Activated T-cell treated with anti-CD3 and anti-CD28 coated beads for 24 hours (primary cell): ENCODE measurements at regions not wholly inside any gene's neighbourhood (a gene's known extent, or its start where the extent isn't known, plus 50 kb on each side); places are given as distances from the start of the nearest gene placed in this dataset.
"Not testable (repeated sequence)": the region's sequence is repeated elsewhere in the genome, so short reads cannot be mapped to it uniquely, and the experiment has no call there.

Experiments used
- DNase-seq: peaks from one replicate; pipeline ENCODE4 v3.0.0-alpha.2; 2020; ENCODE audit warnings: low read depth

GRCh38 chr2:175872721-175873120, 129.3 kb downstream of the LNPK start:
- no peak for DNase-seq

- DNase-seq, result no peak
Observed at GRCh38 chr2:175872005-175872348, 130.1 kb downstream of the LNPK start.

DNA sequence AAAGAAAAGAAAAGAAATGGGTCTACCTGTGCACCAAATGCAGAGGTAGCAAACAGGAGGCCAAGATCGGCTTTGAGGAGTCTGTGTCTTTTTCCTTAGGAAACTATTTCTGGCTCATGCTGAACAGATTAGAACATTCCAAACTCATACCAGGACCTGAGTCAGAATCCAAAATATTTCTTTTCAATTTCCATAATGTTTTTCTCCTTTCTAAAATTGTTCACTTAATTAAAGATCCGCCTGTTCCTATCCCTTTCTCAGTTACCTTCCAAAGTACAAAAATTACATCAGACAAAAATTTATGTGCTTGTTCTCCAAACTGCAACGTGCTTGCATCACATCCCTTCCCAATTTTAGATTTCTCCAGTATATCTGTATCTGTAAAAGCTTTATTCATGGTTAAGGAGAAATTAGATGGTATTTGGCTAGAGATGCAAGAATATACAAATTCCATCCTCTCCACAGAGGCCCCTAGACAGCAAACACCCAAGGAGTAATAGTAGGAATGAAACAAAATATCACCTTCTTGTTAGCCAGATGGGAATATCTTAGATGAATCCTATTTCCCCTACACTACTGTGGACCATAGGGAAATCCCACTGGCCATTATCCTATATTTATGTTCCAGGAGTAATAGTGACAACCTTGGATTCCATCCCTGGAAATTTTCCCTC, 130.6 kb downstream of the LNPK start:
- no peak for DNase-seq

DNA sequence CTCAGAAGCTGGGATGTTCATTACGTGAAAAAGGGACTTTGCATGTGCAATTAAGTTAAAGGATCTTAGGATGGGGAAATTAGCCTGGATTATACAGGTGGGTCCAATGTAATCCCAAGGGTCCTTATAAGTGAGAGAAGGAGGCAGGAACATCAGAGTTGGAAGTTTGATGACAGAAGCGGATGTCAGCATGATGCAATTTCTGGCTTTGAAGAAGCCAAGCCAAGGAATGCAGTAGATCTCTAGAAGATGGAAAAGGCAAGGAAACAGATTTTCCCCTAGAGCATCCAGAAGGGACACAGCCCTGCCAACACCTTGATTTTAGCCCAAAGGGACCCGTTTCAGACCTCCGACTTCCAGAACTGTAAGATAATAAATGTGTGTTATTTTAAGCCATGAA, 136.4 kb downstream of the LNPK start:
- DNase-seq, result no peak

GRCh38 chr2:175864137-175864850, 137.8 kb downstream of the LNPK start:
- no peak for DNase-seq

DNA sequence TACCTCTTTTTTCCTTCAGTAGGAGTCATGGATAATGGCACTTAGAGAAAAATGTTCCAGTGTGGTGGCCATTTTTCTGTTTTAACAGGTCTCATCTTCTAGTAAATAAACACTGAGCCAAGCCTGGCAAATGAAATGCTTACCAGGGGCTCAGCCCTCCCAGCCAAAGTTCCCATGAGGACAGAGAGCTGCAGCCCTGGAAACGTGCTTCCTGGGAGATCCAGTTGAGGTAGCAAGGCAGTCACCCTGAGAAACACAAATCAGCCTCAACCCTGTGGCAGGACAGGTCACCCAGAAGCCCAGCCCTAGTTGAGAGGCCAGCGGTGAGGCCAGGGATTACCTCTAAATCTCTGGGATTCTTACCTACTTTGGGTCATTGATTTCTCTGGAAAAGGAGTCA, 140.1 kb downstream of the LNPK start:
- DNase-seq, result no peak

- no peak for DNase-seq
Observed at GRCh38 chr2:175855794-175856453, 146.1 kb downstream of the LNPK start.

DNA sequence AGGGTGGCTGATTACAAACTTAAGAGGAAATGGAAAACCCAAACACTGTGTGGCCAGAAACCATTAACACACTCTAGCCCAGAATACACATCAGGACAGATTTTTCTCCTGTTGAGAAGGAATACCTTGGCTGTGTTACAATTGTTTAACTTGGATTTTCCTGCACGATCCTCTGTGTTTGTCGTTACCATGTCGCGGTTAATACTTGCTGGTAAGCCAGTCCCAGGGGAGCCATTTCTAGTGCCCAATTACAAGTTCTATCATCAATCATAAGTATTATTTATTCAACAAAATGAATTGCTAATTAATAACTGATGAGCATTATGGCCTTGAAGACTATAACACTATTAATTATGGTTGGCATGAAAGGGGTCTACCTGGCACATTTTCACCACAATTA, 146.8 kb downstream of the LNPK start:
- no peak for DNase-seq

- DNase-seq, result no peak
Observed at GRCh38 chr2:175854665-175855064, 147.4 kb downstream of the LNPK start.

GRCh38 chr2:175854129-175854528, 147.9 kb downstream of the LNPK start:
- DNase-seq, result no peak

DNA sequence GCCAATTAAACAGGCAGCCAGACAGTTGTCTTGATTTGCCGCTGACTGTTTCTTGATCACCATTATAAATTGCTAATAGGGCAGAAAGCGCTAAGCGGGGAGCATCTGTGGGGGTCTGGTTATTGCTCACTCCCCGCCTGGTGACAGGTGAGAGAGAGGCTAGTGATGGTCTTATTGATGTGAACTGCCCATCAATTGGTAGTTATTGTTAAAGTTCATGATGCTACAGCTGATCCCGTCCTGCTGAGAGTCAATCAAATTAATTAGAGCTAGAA, 148.5 kb downstream of the LNPK start:
- no peak for DNase-seq

DNA sequence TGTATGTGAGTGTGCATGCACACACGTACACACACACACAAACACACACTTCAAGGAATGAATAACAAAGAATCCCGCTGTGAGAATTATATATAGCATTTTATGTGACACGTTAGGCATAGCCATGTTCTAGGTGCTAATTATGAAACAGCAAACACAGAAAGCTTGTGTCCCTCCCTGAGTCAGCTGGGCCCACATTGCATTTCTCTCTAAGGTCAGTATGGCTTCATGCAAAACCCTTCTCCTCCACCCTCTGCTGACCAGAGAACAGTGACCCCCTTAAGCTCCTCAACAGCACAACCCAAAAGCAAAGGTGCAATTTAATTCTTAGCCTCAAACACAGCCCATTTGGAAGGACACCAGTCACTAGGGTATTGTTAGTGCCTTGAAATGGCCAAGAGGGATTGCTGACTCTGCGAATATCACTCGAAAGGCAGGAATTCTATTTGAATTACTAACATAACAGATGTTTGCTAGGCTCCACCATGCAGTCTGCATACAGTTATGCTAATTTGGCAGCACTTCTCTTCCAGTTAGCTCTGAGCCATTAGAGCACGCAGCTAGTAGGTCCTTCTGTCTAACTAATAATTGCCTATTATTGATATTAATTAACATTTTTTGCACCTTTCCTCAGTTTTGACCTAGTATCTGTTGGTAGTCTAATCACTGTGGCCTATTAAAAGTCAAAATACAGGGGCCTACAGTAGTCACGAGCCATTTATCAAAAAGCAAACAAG, 149.0 kb downstream of the LNPK start:
- no peak for DNase-seq

DNA sequence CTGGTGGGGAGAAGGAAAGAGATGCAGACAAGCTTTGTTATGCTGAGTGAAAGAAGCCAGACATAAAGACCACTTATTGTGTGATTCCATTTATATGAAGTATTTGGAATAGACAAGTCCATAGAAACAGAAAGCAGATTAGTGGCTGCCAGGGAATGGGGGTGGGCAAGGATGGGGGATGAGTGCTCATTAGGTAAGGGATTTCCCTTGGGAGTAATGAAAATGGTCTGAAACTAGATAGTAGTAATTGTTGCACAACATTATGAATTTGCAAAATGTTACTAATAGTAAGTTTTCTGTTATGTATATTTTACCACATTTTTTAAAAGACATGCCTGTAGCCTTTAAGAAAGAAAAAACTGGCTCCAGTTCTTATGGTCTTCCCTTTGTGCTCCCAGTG, 154.9 kb downstream of the LNPK start:
- DNase-seq, result no peak

GRCh38 chr2:175844169-175844568, 157.9 kb downstream of the LNPK start:
- DNase-seq, result no peak

GRCh38 chr2:175843625-175844024, 158.4 kb downstream of the LNPK start:
- no peak for DNase-seq

DNA sequence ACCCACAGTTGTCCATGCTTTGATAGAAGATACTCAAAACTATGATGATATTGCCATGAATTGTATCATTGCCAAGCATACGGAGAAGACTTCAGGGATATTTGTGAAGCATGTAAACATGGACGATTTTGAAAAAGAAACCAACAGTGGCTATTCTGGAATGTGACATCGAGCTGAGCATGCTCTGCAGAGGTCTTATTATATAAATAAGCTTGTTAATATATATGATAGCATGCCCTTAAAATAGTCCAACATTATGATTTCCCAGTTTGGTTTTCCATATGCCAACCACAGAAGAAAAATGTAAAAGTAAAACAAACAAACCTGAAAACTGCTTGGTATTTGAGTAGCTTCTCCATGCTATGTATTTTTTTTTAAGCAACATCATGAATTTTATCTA, 159.1 kb downstream of the LNPK start:
- DNase-seq, result no peak

DNA sequence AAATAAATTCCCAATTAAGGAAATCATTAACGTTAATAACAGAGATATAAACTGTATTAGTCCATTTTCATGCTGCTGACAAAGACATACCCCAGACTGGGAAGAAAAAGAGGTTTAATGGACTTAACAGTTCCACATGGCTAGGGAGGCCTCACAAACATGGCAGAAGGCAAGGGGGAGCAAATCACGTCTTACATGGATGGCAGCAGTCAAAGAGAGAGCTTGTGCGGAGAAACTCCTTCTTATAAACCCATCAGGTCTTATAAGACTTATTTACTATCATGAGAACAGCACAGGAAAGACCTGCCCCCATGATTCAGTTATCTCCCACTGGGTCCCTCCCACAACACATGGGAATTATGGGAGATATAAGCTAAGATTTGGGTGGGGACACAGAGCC, 161.3 kb downstream of the LNPK start:
- DNase-seq, result not testable (repeated sequence)

GRCh38 chr2:175840256-175840655, 161.8 kb downstream of the LNPK start:
- no peak for DNase-seq

DNA sequence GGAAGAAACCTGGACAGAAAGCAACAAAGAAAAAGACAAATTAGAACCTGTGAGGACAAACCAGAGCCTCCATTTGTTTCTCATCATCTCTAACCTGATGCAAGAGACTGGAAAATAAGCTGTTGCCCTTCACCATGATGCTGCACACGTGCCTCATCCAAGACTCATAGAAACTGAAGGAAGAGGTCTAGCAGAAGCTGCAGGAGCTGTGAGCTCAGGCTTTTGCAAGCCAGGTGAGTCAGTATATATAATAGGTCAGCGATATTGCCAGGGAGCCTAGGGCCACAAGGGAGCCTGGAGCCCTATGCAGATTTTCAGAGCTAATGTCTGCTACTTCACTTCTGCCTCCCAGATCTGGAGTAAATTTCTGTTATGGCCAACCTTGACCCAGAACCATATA, 163.1 kb downstream of the LNPK start:
- DNase-seq, result no peak

GRCh38 chr2:175837046-175837445, 165.0 kb downstream of the LNPK start:
- DNase-seq, result no peak

DNA sequence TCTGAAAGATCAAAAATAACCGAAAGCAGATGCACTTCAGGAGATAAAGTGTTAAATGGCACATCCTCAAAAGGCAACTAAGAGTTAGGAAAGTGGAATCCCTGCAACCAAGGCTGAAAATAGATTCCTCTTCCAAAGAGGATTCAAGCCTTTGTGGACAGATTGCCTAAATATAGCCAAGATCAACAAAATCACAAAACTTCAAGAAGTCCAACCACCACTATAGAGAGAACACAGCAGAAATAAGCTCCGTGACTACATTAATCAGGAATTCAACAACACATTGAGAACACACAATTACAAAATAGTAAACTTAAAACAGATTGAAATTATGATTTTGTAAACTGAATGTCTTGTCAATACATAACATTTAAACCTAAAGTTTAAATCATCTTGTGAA, 165.7 kb downstream of the LNPK start:
- no peak for DNase-seq

- no peak for DNase-seq
Observed at GRCh38 chr2:175834477-175834876, 167.6 kb downstream of the LNPK start.

DNA sequence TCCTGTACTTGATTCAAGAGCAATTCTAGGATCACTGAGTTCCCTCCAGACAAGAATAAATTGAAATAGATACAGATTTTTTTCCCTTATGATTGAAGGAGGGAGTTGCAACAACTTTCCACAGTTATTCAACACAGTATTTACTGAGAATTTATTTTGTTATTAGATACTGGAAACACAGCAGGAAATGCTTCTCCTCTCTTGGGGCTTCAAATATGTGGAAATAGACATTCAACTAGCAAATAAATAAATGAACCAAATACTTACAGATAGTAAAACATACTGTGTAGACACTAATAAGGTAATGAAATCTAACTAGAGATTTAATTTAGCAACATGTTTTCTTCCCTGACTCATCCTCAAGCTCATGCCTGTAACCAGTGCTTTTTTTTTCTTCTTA, 169.2 kb downstream of the LNPK start:
- DNase-seq, result no peak
